ENCODE measurements at regions not wholly inside any gene's neighbourhood (a gene's known extent, or its start where the extent isn't known, plus 50 kb on each side); places are given as distances from the start of the nearest gene placed in this dataset.

- no peak for TF ChIP-seq SFPQ (IDR thresholded peaks at IDR 0.05; ENCODE audit: low read depth, low read length)
- TF ChIP-seq CHAMP1 (IDR thresholded peaks at IDR 0.05), result no peak
- no peak for TF ChIP-seq TBL1XR1 (IDR thresholded peaks at IDR 0.05; ENCODE audit: low read length in 2 of 2)
- TF ChIP-seq ZBTB26 (CRISPR knock-in tag; IDR thresholded peaks at IDR 0.05), result no peak
These were observed 240.2 kb upstream of the IL12A start (continued) for GRCh38 chr3:159748425-159748824.

- H3K4me2 ChIP-seq (ENCODE audit: insufficient read depth, low read length), result no peak overlapping the region
- DNase-seq (ENCODE audit: extremely low read depth in 1 of 4, low spot score in 3 of 4) (no peak), ATAC-seq (no peak), FAIRE-seq (no peak)
- TF ChIP-seq PHF20 (IDR thresholded peaks at IDR 0.05; ENCODE audit: partially characterized antibody), result no peak
- no peak overlapping the region for H2AFZ ChIP-seq (ENCODE audit: low read depth, low read length)
- no peaks in the 10 kb centered on the region for H3K9me3 ChIP-seq (replicated peaks; ENCODE audit: control insufficient read depth, insufficient read depth, low read depth, low read length)
- no peaks in the 10 kb centered on the region for H3K36me3 ChIP-seq (ENCODE audit: control insufficient read depth, insufficient read depth, low read length)
- H3K4me3 ChIP-seq, result no peak overlapping the region
- no peaks in the 10 kb centered on the region for H3K79me2 ChIP-seq (ENCODE audit: control insufficient read depth, insufficient read depth, low read length)
- ChIA-PET CTCF (ENCODE audit: low intra/inter-chr PET ratio) (no interaction called here), POLR2A (no interaction called here)
- H3K4me1 ChIP-seq (replicated peaks in 1 of 2; ENCODE audit: control insufficient read depth in 2 of 2, insufficient read depth in 2 of 2, low read length in 2 of 2), result no peaks in the 10 kb centered on the region
- no TSS peak for BruUV-seq (replicated peaks)
- 2% methylated on average over 4 of the region's 4 CpGs for WGBS (ENCODE audit: insufficient coverage, low coverage, missing lambda C conversion rate)
- no peak overlapping the region for H3K27ac ChIP-seq (ENCODE audit: extremely low read depth, low read depth, low read length)
- no peaks in the 10 kb centered on the region for H3K9me1 ChIP-seq (ENCODE audit: control insufficient read depth, insufficient read depth, low read length)
- in situ Hi-C loops (cut with MboI), result no loop called here
- no peaks in the 10 kb centered on the region for H3K27me3 ChIP-seq (ENCODE audit: control insufficient read depth in 2 of 2, insufficient read depth in 2 of 2, low read length in 2 of 2)
- intact Hi-C loops (cut with micrococcal nuclease), result no loop called here
- no peaks in the 10 kb centered on the region for H4K20me1 ChIP-seq (replicated peaks; ENCODE audit: control insufficient read depth, insufficient read depth, low read length)
- no peak overlapping the region for H3K9ac ChIP-seq (ENCODE audit: insufficient read depth in 1 of 2, low read depth in 2 of 2, low read length in 2 of 2)
These were observed 239.2 kb upstream of the IL12A start for GRCh38 chr3:159749406-159749805.
